Panc1 (cell line): ENCODE measurements at regions not wholly inside any gene's neighbourhood (a gene's known extent, or its start where the extent isn't known, plus 50 kb on each side); places are given as distances from the start of the nearest gene placed in this dataset.

ENCODE experiments used
- POLR2AphosphoS5 ChIP-seq: IDR thresholded peaks from 2 replicates; pipeline ENCODE4 v1.6.1; 2012; ENCODE audit warnings: mild to moderate bottlenecking, low read depth, low read length, moderate library complexity
- TF ChIP-seq, protein P1 (sequence below): fragments of 450-650 bp; IDR thresholded peaks from 2 replicates; pipeline ENCODE4 v1.5.1; 2017; ENCODE audit warnings: mild to moderate bottlenecking

DNA sequence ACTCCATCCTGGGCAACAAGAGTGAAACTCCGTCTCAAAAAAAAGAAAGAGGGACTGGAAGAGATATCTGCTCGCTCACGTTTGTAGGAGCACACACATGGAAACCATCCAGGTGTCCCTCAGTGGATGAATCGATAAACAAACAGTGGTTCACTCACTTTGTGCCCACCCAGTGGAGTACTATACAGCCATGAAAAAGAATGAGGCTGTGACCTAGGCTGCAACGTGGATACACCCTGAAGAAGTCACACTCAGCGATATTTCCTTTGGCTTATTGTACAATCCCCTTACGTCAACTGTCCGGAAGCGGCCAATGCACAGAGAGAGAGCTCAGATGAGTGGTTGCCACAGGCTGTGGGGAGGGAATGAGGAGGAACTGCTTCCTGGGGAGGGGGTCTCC is 82.3 kb upstream of the PPP2R3B start:
- TF ChIP-seq, protein P1, sequence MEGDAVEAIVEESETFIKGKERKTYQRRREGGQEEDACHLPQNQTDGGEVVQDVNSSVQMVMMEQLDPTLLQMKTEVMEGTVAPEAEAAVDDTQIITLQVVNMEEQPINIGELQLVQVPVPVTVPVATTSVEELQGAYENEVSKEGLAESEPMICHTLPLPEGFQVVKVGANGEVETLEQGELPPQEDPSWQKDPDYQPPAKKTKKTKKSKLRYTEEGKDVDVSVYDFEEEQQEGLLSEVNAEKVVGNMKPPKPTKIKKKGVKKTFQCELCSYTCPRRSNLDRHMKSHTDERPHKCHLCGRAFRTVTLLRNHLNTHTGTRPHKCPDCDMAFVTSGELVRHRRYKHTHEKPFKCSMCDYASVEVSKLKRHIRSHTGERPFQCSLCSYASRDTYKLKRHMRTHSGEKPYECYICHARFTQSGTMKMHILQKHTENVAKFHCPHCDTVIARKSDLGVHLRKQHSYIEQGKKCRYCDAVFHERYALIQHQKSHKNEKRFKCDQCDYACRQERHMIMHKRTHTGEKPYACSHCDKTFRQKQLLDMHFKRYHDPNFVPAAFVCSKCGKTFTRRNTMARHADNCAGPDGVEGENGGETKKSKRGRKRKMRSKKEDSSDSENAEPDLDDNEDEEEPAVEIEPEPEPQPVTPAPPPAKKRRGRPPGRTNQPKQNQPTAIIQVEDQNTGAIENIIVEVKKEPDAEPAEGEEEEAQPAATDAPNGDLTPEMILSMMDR: no peak
- no peak for TF ChIP-seq POLR2AphosphoS5
